ENCODE measurements at regions not wholly inside any gene's neighbourhood (a gene's known extent, or its start where the extent isn't known, plus 50 kb on each side); places are given as distances from the start of the nearest gene placed in this dataset.

DNA sequence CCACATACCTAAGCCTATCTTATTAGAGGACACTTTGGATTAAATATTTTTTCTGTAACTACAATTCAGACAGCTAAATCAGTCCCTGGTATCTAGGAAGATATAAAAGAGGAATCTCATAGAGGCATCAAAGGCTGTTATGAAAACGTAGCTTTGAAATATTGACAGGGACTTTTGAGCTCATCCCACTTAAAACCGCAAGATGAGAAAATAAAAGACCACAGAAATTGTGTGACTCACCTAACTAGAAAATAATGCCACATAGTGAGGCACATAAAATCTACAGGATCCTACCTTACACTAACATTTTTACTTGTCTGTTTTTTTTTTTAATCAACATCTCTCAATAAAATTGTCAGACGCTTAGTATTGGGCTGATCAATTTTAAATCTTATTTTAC lies 686.5 kb upstream of the COX7C start:
- intact Hi-C loops (cut with DNase I; ENCODE audit: low total_unique reads): no loop called here
- WGBS, 5 donors: 76 to 85% (median 79%) methylated on average over 3 of the region's 3 CpGs
- Histone ChIP-seq H3K27ac (no peak overlapping the region), H3K4me3 (no peak overlapping the region), H3K36me3 (no peaks in the 10 kb centered on the region), H3K4me1 (no peaks in the 10 kb centered on the region), H3K27me3 (no peaks in the 10 kb centered on the region), H3K9me3 (peaks cover 0 to 3% (median 0%) of the 10 kb centered on the region in 4 donors)
- DNase-seq: no peak
- TF ChIP-seq POLR2AphosphoS5 (IDR thresholded peaks at IDR 0.05) (no peak), EP300 (IDR thresholded peaks at IDR 0.05) (no peak), POLR2A (IDR thresholded peaks at IDR 0.05) (no peak)
- TF ChIP-seq, protein P1, sequence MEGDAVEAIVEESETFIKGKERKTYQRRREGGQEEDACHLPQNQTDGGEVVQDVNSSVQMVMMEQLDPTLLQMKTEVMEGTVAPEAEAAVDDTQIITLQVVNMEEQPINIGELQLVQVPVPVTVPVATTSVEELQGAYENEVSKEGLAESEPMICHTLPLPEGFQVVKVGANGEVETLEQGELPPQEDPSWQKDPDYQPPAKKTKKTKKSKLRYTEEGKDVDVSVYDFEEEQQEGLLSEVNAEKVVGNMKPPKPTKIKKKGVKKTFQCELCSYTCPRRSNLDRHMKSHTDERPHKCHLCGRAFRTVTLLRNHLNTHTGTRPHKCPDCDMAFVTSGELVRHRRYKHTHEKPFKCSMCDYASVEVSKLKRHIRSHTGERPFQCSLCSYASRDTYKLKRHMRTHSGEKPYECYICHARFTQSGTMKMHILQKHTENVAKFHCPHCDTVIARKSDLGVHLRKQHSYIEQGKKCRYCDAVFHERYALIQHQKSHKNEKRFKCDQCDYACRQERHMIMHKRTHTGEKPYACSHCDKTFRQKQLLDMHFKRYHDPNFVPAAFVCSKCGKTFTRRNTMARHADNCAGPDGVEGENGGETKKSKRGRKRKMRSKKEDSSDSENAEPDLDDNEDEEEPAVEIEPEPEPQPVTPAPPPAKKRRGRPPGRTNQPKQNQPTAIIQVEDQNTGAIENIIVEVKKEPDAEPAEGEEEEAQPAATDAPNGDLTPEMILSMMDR (IDR thresholded peaks at IDR 0.05): no peak

DNA sequence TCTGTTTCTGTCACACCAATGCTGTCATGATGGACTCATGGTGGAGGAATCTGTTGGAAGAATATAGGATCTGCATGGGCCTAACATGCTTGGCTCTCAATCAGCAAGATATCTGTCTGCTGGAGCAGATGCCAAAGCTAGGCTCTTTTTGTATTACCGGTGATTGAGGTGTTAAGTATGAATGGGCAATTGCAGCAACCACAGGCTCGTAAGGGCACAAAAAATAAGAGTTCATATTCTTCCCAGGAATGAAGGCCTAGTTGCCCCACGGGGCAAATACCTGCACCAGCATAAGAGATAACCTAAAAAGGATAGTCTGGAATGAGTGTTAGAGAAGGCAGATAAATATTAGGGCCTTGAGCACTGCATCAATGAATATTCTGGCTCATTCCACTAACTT lies 679.5 kb upstream of the COX7C start:
- Histone ChIP-seq H3K27me3 (no peaks in the 10 kb centered on the region), H3K4me1 (no peaks in the 10 kb centered on the region), H3K36me3 (no peaks in the 10 kb centered on the region), H3K27ac (no peak overlapping the region), H3K4me3 (no peak overlapping the region), H3K9me3 (no peaks in the 10 kb centered on the region)
- no peak for DNase-seq
- TF ChIP-seq EP300 (IDR thresholded peaks at IDR 0.05) (no peak), POLR2AphosphoS5 (IDR thresholded peaks at IDR 0.05) (no peak), POLR2A (IDR thresholded peaks at IDR 0.05) (no peak)
- TF ChIP-seq, protein P1 (IDR thresholded peaks at IDR 0.05): no peak
- intact Hi-C loops (cut with DNase I; ENCODE audit: low total_unique reads): no loop called here
- 36 to 52% (median 43%) methylated on average over 3 of the region's 3 CpGs for WGBS, 5 donors

DNA sequence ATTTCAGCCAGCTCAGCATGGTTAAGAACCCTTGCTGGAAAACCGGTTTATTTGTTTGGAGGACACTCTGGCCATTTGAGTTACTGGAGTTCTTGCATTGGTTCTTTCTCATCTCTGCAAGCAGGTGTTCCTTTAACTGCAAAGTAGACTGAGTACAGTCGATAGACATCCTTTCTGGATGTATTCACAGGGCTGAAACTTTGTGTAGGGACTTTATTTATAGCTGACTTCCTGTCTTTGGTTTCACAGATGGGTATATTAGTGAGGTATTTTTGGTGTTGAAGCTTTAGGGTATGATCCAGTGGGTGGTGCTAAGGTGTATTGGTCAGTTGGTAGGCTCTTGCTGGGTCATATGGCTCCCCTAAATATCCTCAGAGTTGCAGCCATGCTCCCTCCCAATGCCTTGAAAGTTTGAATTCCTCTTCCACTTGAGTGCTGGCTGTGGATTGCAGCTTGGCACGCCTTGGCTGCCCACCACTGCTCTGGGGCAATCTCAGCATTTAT lies 666.0 kb upstream of the COX7C start:
- no peak for DNase-seq
- H3K36me3 ChIP-seq: no peaks in the 10 kb centered on the region
- no peak overlapping the region for H3K27ac ChIP-seq
- no peak for TF ChIP-seq EP300 (IDR thresholded peaks at IDR 0.05)
- TF ChIP-seq, protein P1 (IDR thresholded peaks at IDR 0.05): no peak
- no peak for TF ChIP-seq POLR2AphosphoS5 (IDR thresholded peaks at IDR 0.05)
- TF ChIP-seq POLR2A (IDR thresholded peaks at IDR 0.05): no peak
- H3K4me3 ChIP-seq: no peak overlapping the region
- peaks cover 0 to 18% (median 2%) of the 10 kb centered on the region in 4 donors for H3K9me3 ChIP-seq
- WGBS, 5 donors: 77 to 82% (median 81%) methylated on average over 3 of the region's 3 CpGs
- intact Hi-C loops (cut with DNase I; ENCODE audit: low total_unique reads): no loop called here
- no peaks in the 10 kb centered on the region for H3K27me3 ChIP-seq
- no peaks in the 10 kb centered on the region for H3K4me1 ChIP-seq

DNA sequence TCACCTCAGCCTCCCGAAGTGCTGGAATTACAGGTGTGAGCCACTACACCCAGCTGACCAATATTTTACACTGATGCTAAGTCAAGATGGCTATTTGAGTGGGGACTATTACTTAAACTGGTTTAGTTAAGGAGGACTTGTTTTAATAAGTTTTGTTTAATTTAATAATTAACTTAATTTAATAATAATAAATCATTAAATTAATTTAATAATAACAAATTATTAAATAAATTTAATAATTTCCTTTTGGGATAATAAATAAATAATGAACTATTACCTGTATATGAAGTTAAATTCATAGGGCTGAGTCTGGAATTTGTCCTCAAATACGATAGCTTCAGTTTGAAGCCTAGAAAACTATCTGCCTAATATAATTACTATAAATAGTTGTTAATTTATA lies 665.1 kb upstream of the COX7C start:
- TF ChIP-seq, protein P1 (IDR thresholded peaks at IDR 0.05): no peak
- TF ChIP-seq POLR2AphosphoS5 (IDR thresholded peaks at IDR 0.05) (no peak), EP300 (IDR thresholded peaks at IDR 0.05) (no peak), POLR2A (IDR thresholded peaks at IDR 0.05) (no peak)
- Histone ChIP-seq H3K27me3 (no peaks in the 10 kb centered on the region), H3K4me3 (no peak overlapping the region), H3K27ac (no peak overlapping the region), H3K36me3 (no peaks in the 10 kb centered on the region), H3K4me1 (no peaks in the 10 kb centered on the region), H3K9me3 (peaks cover 0 to 18% (median 2%) of the 10 kb centered on the region in 4 donors)
- 79 to 88% (median 84%) methylated on average over 2 of the region's 2 CpGs for WGBS, 5 donors
- intact Hi-C loops (cut with DNase I; ENCODE audit: low total_unique reads): no loop called here
- DNase-seq: no peak

Measured in stomach (tissue), 8 donors.